ENCODE measurements at regions not wholly inside any gene's neighbourhood (a gene's known extent, or its start where the extent isn't known, plus 50 kb on each side); places are given as distances from the start of the nearest gene placed in this dataset.

GRCh38 chr6:81485395-81485794 lies 267.1 kb downstream of the TENT5A start:
- Histone ChIP-seq H4K20me1 (ENCODE audit: insufficient read depth) (no peaks in the 10 kb centered on the region), H3K9ac (ENCODE audit: low read length) (no peak overlapping the region), H3K36me3 (ENCODE audit: insufficient read depth, low read length) (no peaks in the 10 kb centered on the region), H3K27me3 (ENCODE audit: insufficient read depth, low read depth, low read length) (no peaks in the 10 kb centered on the region), H3K79me2 (replicated peaks; ENCODE audit: insufficient read depth, low read length) (no peaks in the 10 kb centered on the region), H3K4me3 (ENCODE audit: low read length) (no peak overlapping the region), H3K4me2 (ENCODE audit: low read length) (no peak overlapping the region), H3F3A (ENCODE audit: insufficient read depth, low read length, poor library complexity, severe bottlenecking) (no peaks in the 10 kb centered on the region), H2AFZ (ENCODE audit: low read depth, low read length) (no peak overlapping the region), H3K9me2 (ENCODE audit: insufficient read depth, low read length) (no peaks in the 10 kb centered on the region), H3K9me3 (ENCODE audit: low read length) (no peaks in the 10 kb centered on the region), H3K27ac (ENCODE audit: low read length) (no peak overlapping the region)
- TF ChIP-seq SMC3 (conservative IDR thresholded peaks at IDR 0.05; ENCODE audit: poor library complexity), result no peak
- no peak for TF ChIP-seq EP300 (conservative IDR thresholded peaks at IDR 0.05; ENCODE audit: poor library complexity, severe bottlenecking)
- TF ChIP-seq MXI1 (conservative IDR thresholded peaks at IDR 0.05; ENCODE audit: poor library complexity, severe bottlenecking), result no peak
- TF ChIP-seq, protein P1, sequence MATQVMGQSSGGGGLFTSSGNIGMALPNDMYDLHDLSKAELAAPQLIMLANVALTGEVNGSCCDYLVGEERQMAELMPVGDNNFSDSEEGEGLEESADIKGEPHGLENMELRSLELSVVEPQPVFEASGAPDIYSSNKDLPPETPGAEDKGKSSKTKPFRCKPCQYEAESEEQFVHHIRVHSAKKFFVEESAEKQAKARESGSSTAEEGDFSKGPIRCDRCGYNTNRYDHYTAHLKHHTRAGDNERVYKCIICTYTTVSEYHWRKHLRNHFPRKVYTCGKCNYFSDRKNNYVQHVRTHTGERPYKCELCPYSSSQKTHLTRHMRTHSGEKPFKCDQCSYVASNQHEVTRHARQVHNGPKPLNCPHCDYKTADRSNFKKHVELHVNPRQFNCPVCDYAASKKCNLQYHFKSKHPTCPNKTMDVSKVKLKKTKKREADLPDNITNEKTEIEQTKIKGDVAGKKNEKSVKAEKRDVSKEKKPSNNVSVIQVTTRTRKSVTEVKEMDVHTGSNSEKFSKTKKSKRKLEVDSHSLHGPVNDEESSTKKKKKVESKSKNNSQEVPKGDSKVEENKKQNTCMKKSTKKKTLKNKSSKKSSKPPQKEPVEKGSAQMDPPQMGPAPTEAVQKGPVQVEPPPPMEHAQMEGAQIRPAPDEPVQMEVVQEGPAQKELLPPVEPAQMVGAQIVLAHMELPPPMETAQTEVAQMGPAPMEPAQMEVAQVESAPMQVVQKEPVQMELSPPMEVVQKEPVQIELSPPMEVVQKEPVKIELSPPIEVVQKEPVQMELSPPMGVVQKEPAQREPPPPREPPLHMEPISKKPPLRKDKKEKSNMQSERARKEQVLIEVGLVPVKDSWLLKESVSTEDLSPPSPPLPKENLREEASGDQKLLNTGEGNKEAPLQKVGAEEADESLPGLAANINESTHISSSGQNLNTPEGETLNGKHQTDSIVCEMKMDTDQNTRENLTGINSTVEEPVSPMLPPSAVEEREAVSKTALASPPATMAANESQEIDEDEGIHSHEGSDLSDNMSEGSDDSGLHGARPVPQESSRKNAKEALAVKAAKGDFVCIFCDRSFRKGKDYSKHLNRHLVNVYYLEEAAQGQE (IDR thresholded peaks at IDR 0.05; ENCODE audit: borderline replicate concordance), result no peak
- TF ChIP-seq POLR2AphosphoS5 (IDR thresholded peaks at IDR 0.05), result no peak
- no peak for TF ChIP-seq RAD21 (conservative IDR thresholded peaks at IDR 0.05)
- no peak for TF ChIP-seq EZH2 (IDR thresholded peaks at IDR 0.05; ENCODE audit: borderline replicate concordance, insufficient read depth, low read length, poor library complexity, severe bottlenecking)
- no peak for TF ChIP-seq CTCF (IDR thresholded peaks at IDR 0.05; ENCODE audit: poor library complexity, severe bottlenecking)
- no peak for TF ChIP-seq TAF1 (IDR thresholded peaks at IDR 0.05; ENCODE audit: low read depth)

GRCh38 chr6:81484251-81484650 lies 268.2 kb downstream of the TENT5A start:
- Histone ChIP-seq H2AFZ (ENCODE audit: low read depth, low read length) (no peak overlapping the region), H3K9ac (ENCODE audit: low read length) (no peak overlapping the region), H3K9me3 (ENCODE audit: low read length) (no peaks in the 10 kb centered on the region), H3K9me2 (ENCODE audit: insufficient read depth, low read length) (no peaks in the 10 kb centered on the region), H3K36me3 (ENCODE audit: insufficient read depth, low read length) (no peaks in the 10 kb centered on the region), H4K20me1 (ENCODE audit: insufficient read depth) (no peaks in the 10 kb centered on the region), H3F3A (ENCODE audit: insufficient read depth, low read length, poor library complexity, severe bottlenecking) (no peaks in the 10 kb centered on the region), H3K79me2 (replicated peaks; ENCODE audit: insufficient read depth, low read length) (no peaks in the 10 kb centered on the region), H3K27me3 (ENCODE audit: insufficient read depth, low read depth, low read length) (no peaks in the 10 kb centered on the region), H3K27ac (ENCODE audit: low read length) (no peak overlapping the region), H3K4me3 (ENCODE audit: low read length) (no peak overlapping the region), H3K4me2 (ENCODE audit: low read length) (no peak overlapping the region)
- TF ChIP-seq TAF1 (IDR thresholded peaks at IDR 0.05; ENCODE audit: low read depth) (no peak), RAD21 (conservative IDR thresholded peaks at IDR 0.05) (no peak), SMC3 (conservative IDR thresholded peaks at IDR 0.05; ENCODE audit: poor library complexity) (no peak), EP300 (conservative IDR thresholded peaks at IDR 0.05; ENCODE audit: poor library complexity, severe bottlenecking) (no peak), MXI1 (conservative IDR thresholded peaks at IDR 0.05; ENCODE audit: poor library complexity, severe bottlenecking) (no peak), CTCF (IDR thresholded peaks at IDR 0.05; ENCODE audit: poor library complexity, severe bottlenecking) (no peak), POLR2AphosphoS5 (IDR thresholded peaks at IDR 0.05) (no peak), EZH2 (IDR thresholded peaks at IDR 0.05; ENCODE audit: borderline replicate concordance, insufficient read depth, low read length, poor library complexity, severe bottlenecking) (no peak)
- TF ChIP-seq, protein P1 (IDR thresholded peaks at IDR 0.05; ENCODE audit: borderline replicate concordance), result no peak
